ENCODE measurements at regions not wholly inside any gene's neighbourhood (a gene's known extent, or its start where the extent isn't known, plus 50 kb on each side); places are given as distances from the start of the nearest gene placed in this dataset.

GRCh38 chr5:109605207-109605730 lies 84.5 kb upstream of the MAN2A1 start:
- TF ChIP-seq POLR2A (IDR thresholded peaks at IDR 0.05; ENCODE audit: low read depth, low read length) (no peak), POLR2AphosphoS5 (IDR thresholded peaks at IDR 0.05; ENCODE audit: low read depth, low read length) (no peak), TAF1 (IDR thresholded peaks at IDR 0.05; ENCODE audit: borderline replicate concordance, low read depth, low read length) (no peak)
- no peak for DNase-seq (ENCODE audit: insufficient read length)
- FAIRE-seq = no peak

DNA sequence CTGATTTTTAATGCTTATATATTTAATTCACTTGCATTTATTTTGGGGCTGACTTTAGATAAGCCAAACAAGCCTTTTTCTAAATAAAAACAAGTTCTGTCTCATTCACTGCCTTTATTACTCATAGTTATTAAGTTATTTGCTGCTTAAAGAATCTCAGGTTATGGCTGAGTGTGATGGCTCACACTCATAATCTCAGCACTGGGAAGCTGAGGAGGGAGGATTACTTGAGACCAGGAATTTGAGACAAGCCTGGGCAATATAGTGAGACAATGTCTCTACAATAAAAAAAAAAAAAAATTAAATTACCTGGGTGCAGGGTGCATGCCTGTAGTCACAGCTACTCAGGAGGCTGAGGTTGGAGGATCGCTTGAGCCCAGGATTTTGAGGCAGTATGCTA lies 85.0 kb upstream of the MAN2A1 start:
- DNase-seq (ENCODE audit: insufficient read length) = no peak
- TF ChIP-seq POLR2A (IDR thresholded peaks at IDR 0.05; ENCODE audit: low read depth, low read length) (no peak), TAF1 (IDR thresholded peaks at IDR 0.05; ENCODE audit: borderline replicate concordance, low read depth, low read length) (no peak), POLR2AphosphoS5 (IDR thresholded peaks at IDR 0.05; ENCODE audit: low read depth, low read length) (no peak)
- no peak for FAIRE-seq

GRCh38 chr5:109601736-109602135 lies 88.0 kb upstream of the MAN2A1 start:
- FAIRE-seq = no peak
- no peak for DNase-seq (ENCODE audit: insufficient read length)
- TF ChIP-seq POLR2AphosphoS5 (IDR thresholded peaks at IDR 0.05; ENCODE audit: low read depth, low read length) = no peak
- no peak for TF ChIP-seq TAF1 (IDR thresholded peaks at IDR 0.05; ENCODE audit: borderline replicate concordance, low read depth, low read length)
- no peak for TF ChIP-seq POLR2A (IDR thresholded peaks at IDR 0.05; ENCODE audit: low read depth, low read length)

DNA sequence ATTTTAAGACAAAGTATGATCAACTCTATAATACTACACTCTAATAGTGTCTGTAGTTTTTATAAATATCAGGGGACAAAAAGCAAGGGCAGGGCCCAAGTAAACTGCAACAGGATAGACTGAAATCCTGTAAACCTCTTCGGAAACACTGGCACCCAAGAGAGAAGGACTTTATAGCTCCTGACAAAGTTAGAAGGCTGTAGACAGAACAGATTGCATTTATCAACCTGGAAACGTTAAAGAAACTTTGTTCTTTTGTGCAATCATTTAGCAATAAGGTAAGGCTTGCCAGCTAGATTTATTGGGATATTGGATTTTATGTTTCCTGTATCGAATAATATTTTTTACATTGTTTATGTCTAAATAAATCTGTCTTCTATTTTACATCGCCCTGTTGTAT lies 91.8 kb upstream of the MAN2A1 start:
- no peak for FAIRE-seq
- TF ChIP-seq TAF1 (IDR thresholded peaks at IDR 0.05; ENCODE audit: borderline replicate concordance, low read depth, low read length) = no peak
- no peak for TF ChIP-seq POLR2AphosphoS5 (IDR thresholded peaks at IDR 0.05; ENCODE audit: low read depth, low read length)
- no peak for TF ChIP-seq POLR2A (IDR thresholded peaks at IDR 0.05; ENCODE audit: low read depth, low read length)

DNA sequence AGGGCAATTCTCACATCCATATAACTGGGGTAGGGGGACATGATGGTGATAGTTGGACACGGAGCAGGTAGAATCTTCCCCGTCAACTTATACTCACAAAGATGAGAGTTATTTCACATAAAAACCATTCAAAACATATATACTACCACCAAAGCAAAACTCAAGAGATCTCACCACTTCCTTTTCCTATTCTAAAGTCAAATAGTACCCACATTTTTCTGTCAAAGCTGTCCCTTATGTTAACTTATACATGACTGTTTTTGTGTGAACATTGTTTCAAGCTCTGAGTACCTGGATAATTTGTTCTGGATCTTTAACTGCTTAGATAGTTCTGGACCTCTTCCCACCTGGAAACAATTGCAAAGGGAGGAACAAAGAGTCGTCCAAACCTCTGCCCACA lies 95.5 kb upstream of the MAN2A1 start:
- FAIRE-seq = no peak
- no peak for TF ChIP-seq POLR2AphosphoS5 (IDR thresholded peaks at IDR 0.05; ENCODE audit: low read depth, low read length)
- TF ChIP-seq TAF1 (IDR thresholded peaks at IDR 0.05; ENCODE audit: borderline replicate concordance, low read depth, low read length) = no peak
- TF ChIP-seq POLR2A (IDR thresholded peaks at IDR 0.05; ENCODE audit: low read depth, low read length) = no peak
- DNase-seq (ENCODE audit: insufficient read length) = no peak

More for the DNA sequence above, 91.8 kb upstream of the MAN2A1 start:
- no peak for DNase-seq (ENCODE audit: insufficient read length)

DNA sequence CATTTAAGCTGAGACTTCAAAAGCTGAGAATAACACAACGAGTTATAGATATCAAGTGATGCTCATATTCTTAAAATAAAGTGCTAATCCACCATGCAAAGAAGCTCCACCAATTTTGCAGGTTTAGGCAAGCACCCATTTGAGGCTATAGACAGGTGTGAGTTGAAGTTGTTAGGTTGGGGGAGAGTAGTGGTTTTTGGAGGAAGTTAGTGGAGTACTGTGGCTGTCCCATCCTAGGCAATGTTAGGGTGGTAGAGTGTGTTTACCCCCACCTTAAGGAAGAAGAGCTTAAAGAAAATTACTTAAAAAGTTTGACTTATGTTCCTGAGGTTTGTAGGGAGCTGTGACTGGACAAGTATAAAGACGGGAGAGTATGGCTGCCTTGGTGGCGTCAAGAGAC lies 98.9 kb upstream of the MAN2A1 start:
- no peak for DNase-seq (ENCODE audit: insufficient read length)
- no peak for FAIRE-seq
- TF ChIP-seq TAF1 (IDR thresholded peaks at IDR 0.05; ENCODE audit: borderline replicate concordance, low read depth, low read length) = no peak
- TF ChIP-seq POLR2A (IDR thresholded peaks at IDR 0.05; ENCODE audit: low read depth, low read length) = no peak
- no peak for TF ChIP-seq POLR2AphosphoS5 (IDR thresholded peaks at IDR 0.05; ENCODE audit: low read depth, low read length)

DNA sequence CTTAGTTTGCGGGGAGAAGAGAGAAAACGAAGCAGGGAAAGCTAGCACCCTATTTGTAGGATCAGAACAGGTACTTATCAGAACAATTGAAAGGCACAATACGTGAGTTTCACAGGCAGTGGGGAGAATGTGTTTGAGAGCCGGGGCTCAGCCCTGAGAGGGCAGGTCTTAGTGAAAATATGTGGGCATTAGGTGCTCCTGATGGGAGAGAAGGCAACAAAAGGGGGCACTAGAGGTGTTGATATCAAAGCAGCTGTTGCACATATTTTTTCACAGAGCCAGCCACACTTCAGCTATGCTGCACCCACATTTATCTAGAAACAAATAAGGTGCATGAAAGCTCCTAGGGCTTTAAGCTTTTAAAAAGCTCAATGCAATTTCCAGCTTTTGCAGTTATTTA lies 99.7 kb upstream of the MAN2A1 start:
- TF ChIP-seq TAF1 (IDR thresholded peaks at IDR 0.05; ENCODE audit: borderline replicate concordance, low read depth, low read length) (no peak), POLR2A (IDR thresholded peaks at IDR 0.05; ENCODE audit: low read depth, low read length) (no peak), POLR2AphosphoS5 (IDR thresholded peaks at IDR 0.05; ENCODE audit: low read depth, low read length) (no peak)
- FAIRE-seq (no peak), DNase-seq (ENCODE audit: insufficient read length) (no peak)

- TF ChIP-seq POLR2A (IDR thresholded peaks at IDR 0.05; ENCODE audit: low read depth, low read length) (no peak), TAF1 (IDR thresholded peaks at IDR 0.05; ENCODE audit: borderline replicate concordance, low read depth, low read length) (no peak), POLR2AphosphoS5 (IDR thresholded peaks at IDR 0.05; ENCODE audit: low read depth, low read length) (no peak)
- FAIRE-seq (no peak), DNase-seq (ENCODE audit: insufficient read length) (no peak)
Measured at GRCh38 chr5:109589239-109589638, 100.5 kb upstream of the MAN2A1 start.

DNA sequence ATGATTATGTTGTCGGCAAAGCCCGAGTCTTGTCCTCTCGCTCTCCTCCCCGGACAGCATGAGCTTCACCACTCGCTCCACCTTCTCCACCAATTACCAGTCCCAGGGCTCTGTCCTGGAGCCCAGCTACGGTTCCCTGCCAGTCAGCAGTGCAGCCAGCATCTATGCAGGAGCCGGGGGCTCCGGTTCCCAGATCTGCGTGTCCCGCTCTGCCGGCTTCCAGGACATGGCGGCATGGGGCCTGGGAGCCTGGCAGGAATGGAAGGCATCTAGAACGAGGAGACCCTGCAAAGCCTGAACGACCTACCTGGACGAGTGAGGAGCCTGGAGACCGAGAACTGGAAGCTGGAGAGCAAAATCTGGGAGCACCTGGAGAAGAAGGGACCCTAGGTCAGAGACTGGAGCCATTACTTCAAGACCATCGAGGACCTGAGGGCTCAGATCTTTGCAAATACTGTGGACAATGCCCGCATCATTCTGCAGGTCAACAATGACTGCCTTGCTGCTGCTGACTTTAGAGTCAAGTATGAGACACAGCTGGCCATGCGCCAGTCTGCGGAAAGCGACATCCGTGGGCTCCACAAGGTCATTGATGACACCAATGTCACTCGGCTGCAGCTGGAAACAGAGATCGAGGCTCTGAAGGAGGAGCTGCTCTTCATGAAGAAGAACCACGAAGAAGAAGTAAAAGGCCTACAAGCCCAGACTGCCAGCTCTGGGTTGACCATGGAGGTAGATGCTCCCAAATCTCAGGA lies 101.3 kb upstream of the MAN2A1 start:
- TF ChIP-seq TAF1 (IDR thresholded peaks at IDR 0.05; ENCODE audit: borderline replicate concordance, low read depth, low read length) = no peak
- no peak for TF ChIP-seq POLR2AphosphoS5 (IDR thresholded peaks at IDR 0.05; ENCODE audit: low read depth, low read length)
- TF ChIP-seq POLR2A (IDR thresholded peaks at IDR 0.05; ENCODE audit: low read depth, low read length) = no peak
- FAIRE-seq (no peak), DNase-seq (ENCODE audit: insufficient read length) (no peak)

DNA sequence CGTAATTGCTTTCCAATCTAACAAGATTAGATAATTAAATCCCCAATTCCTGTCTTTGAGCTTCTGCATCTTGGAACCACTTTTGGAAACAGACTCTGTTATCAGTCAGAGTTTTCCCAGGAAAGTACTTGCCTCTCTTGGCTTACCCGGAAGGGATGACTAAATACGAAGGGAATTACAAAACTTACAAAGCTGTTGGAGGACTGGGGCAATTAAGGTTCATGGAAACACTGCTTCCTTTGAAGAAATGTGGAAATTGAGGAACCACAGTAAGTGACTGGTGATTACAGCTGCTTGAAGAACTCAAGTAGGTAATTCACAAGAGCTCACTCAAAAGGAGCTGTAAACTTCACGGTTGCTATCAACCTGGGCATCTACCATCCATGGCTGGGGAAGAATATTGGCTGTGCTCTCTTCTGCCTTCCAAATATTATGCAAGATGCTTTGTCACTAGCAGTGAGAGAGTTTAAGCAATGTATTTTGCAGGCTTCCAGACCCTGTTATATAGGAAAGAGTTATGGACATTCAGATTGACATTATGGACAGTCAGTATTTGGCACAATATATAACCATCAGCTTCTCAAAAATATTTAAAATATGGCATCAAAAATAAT lies 104.6 kb upstream of the MAN2A1 start:
- no peak for FAIRE-seq
- DNase-seq (ENCODE audit: insufficient read length) = no peak
- TF ChIP-seq TAF1 (IDR thresholded peaks at IDR 0.05; ENCODE audit: borderline replicate concordance, low read depth, low read length) (no peak), POLR2A (IDR thresholded peaks at IDR 0.05; ENCODE audit: low read depth, low read length) (no peak), POLR2AphosphoS5 (IDR thresholded peaks at IDR 0.05; ENCODE audit: low read depth, low read length) (no peak)

GRCh38 chr5:109580225-109580624 lies 109.5 kb upstream of the MAN2A1 start:
- DNase-seq (ENCODE audit: insufficient read length) (no peak), FAIRE-seq (no peak)
- no peak for TF ChIP-seq POLR2A (IDR thresholded peaks at IDR 0.05; ENCODE audit: low read depth, low read length)
- no peak for TF ChIP-seq TAF1 (IDR thresholded peaks at IDR 0.05; ENCODE audit: borderline replicate concordance, low read depth, low read length)
- no peak for TF ChIP-seq POLR2AphosphoS5 (IDR thresholded peaks at IDR 0.05; ENCODE audit: low read depth, low read length)

GRCh38 chr5:109575506-109575905 lies 114.2 kb upstream of the MAN2A1 start:
- DNase-seq (ENCODE audit: insufficient read length) (no peak), FAIRE-seq (no peak)
- TF ChIP-seq POLR2A (IDR thresholded peaks at IDR 0.05; ENCODE audit: low read depth, low read length) (no peak), TAF1 (IDR thresholded peaks at IDR 0.05; ENCODE audit: borderline replicate concordance, low read depth, low read length) (no peak), POLR2AphosphoS5 (IDR thresholded peaks at IDR 0.05; ENCODE audit: low read depth, low read length) (no peak)
